Tibial artery (tissue), 4 donors: ENCODE measurements at regions not wholly inside any gene's neighbourhood (a gene's known extent, or its start where the extent isn't known, plus 50 kb on each side); places are given as distances from the start of the nearest gene placed in this dataset.

Source experiments
- DNase-seq, 2 donors: peaks; one replicate each; pipeline ENCODE4 v3.0.0-alpha.2; 2019
- H3K27ac ChIP-seq, 2 donors: fragments of 200-600 bp; sonication (generic) in 1 of 2; 1 replicate in 1 of 2; 2 replicates in 1 of 2; pipeline ENCODE4 v1.5.1; 2018 to 2019; ENCODE audit warnings: mild to moderate bottlenecking in 1 of 2
- H3K27me3 ChIP-seq, 2 donors: fragments of 200-600 bp; sonication (generic) in 1 of 2; one replicate each; pipeline versions ENCODE4 v1.5.1 to v1.6.0; 2016 to 2019
- H3K36me3 ChIP-seq, 3 donors: fragments of 200-600 bp; sonication (generic) in 2 of 3; one replicate each; pipeline ENCODE4 v1.5.1; 2016 to 2019; ENCODE audit warnings: mild to moderate bottlenecking in 2 of 3
- H3K4me1 ChIP-seq, 4 donors: fragments of 200-600 bp; sonication (generic) in 2 of 4; 1 replicate in 3 of 4; 2 replicates in 1 of 4; pipeline ENCODE4 v1.5.1; 2016 to 2019
- H3K4me3 ChIP-seq, 2 donors: fragments of 200-600 bp; sonication (generic) in 1 of 2; 1 replicate in 1 of 2; 2 replicates in 1 of 2; pipeline ENCODE4 v1.5.1; 2018 to 2019; ENCODE audit warnings: mild to moderate bottlenecking in 2 of 2
- H3K9me3 ChIP-seq, 3 donors: fragments of 200-600 bp; sonication (generic) in 1 of 3; one replicate each; pipeline ENCODE4 v1.5.1; 2016 to 2019
- intact Hi-C: fragments of 100-400 bp; cut with DNase I; formaldehyde crosslinking; loops from one replicate; pipeline ENCODE4 v1.15.0; 2023; ENCODE audit warnings: low total_unique reads
- TF ChIP-seq, protein P1 (sequence below), 2 experiments: fragments of 200-600 bp in 1 of 2; fragments of 450-650 bp in 1 of 2; IDR thresholded peaks; one replicate each; pipeline ENCODE4 v1.5.1; 2017 to 2019; ENCODE audit warnings: antibody characterized with exemption in 2 of 2, mild to moderate bottlenecking in 1 of 2, moderate library complexity in 1 of 2

DNA sequence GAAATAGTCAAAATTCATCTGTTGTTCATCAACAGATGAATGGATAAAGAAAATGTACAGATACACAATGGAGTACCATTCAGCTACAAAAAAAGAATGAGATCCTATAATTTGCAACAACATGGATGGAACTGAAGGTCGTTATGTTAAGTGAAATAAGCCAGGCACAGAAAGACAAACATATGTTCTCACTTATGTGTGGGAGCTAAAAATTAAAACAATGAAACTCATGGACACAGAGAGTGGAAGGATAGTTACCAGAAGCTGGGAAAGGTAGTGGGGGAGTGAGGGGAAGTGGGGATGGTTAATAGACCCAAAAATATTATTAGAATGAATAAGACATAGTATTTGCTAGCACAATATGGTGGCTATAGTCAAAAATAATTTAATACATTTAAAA, 70.0 kb upstream of the KCNMA1 start:
- H3K4me3 ChIP-seq, result no peak overlapping the region
- TF ChIP-seq, protein P1, sequence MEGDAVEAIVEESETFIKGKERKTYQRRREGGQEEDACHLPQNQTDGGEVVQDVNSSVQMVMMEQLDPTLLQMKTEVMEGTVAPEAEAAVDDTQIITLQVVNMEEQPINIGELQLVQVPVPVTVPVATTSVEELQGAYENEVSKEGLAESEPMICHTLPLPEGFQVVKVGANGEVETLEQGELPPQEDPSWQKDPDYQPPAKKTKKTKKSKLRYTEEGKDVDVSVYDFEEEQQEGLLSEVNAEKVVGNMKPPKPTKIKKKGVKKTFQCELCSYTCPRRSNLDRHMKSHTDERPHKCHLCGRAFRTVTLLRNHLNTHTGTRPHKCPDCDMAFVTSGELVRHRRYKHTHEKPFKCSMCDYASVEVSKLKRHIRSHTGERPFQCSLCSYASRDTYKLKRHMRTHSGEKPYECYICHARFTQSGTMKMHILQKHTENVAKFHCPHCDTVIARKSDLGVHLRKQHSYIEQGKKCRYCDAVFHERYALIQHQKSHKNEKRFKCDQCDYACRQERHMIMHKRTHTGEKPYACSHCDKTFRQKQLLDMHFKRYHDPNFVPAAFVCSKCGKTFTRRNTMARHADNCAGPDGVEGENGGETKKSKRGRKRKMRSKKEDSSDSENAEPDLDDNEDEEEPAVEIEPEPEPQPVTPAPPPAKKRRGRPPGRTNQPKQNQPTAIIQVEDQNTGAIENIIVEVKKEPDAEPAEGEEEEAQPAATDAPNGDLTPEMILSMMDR (IDR thresholded peaks at IDR 0.05), result no peak
- H3K36me3 ChIP-seq, result no peaks in the 10 kb centered on the region
- H3K9me3 ChIP-seq, result no peaks in the 10 kb centered on the region
- peaks cover 0 to 12% (median 4%) of the 10 kb centered on the region in 4 donors for H3K4me1 ChIP-seq
- intact Hi-C loops, result no loop called here
- peaks cover 0 to 15% of the 10 kb centered on the region in 2 donors for H3K27me3 ChIP-seq
- no peak for DNase-seq
- no peak overlapping the region for H3K27ac ChIP-seq

DNA sequence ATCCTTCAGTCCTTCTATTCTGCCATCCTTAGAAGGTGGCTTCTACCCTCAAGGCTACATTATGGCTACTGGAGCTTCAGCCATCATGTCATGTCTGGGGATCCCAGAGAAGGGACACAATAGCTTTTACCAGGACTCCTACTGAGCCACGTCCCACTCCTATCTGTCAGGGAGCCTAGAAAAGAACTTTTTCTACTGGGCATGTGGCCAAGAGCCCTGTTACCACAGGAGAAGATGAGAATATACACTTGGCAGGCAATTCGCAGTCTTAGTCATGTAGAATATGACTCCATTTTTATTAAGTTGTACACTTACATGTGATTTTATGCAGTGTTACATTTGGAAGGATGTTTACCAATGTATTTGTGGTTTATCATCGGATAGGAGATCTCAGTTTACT, 64.6 kb upstream of the KCNMA1 start:
- Histone ChIP-seq H3K4me1 (no peaks in the 10 kb centered on the region), H3K27ac (no peak overlapping the region), H3K36me3 (no peaks in the 10 kb centered on the region), H3K4me3 (no peak overlapping the region), H3K27me3 (no peaks in the 10 kb centered on the region), H3K9me3 (no peaks in the 10 kb centered on the region)
- no peak for DNase-seq
- intact Hi-C loops, result no loop called here
- TF ChIP-seq, protein P1 (IDR thresholded peaks at IDR 0.05), result no peak

DNA sequence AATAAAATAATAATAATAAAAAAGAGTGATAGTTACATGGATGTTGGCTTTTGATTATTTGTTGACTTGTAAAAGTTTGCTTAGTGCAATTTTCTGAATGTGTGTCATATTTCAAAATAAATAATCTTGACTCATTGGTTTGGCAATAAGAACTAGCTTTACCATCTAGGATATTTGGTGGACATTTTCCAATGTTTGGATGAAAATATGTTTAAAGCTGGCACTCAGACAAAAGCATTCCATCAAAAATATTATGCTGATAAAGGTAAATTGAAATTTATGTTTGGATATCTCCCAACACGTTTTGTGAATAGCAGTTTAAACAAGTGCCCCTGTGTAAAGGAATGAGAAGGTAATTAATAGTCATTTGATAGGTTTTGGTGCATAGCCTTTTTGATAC, 62.5 kb upstream of the KCNMA1 start:
- DNase-seq, result no peak
- Histone ChIP-seq H3K4me1 (no peaks in the 10 kb centered on the region), H3K27ac (no peak overlapping the region), H3K9me3 (no peaks in the 10 kb centered on the region), H3K36me3 (no peaks in the 10 kb centered on the region), H3K27me3 (peaks cover 0 to 4% of the 10 kb centered on the region in 2 donors), H3K4me3 (no peak overlapping the region)
- intact Hi-C loops, result no loop called here
- TF ChIP-seq, protein P1 (IDR thresholded peaks at IDR 0.05), result no peak

DNA sequence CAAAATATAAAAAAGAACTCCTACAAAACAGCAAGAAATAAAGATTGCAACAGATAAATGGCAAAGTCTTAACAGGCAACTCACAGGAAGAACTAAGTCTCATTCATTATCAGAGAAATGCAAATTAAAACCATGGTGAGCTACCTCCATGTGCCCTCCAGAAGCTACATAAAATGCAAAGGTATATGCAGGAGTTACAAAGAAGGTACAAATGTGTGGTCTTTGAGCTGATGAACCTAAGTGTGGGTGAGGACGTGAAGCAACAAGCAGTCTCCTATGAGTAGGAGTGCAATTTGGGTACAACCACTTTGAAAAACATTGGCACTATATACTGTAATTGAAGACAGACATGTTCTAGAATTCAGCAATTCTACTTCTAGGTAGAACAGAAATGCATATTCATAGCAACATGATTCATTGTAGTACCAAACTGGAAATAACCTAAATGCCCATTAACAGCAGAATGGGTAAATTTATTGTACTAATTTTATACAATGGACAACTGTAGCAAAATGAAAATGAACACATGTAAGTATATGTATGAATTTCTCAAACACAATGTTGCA, 61.6 kb upstream of the KCNMA1 start:
- Histone ChIP-seq H3K4me3 (no peak overlapping the region), H3K27ac (no peak overlapping the region), H3K36me3 (no peaks in the 10 kb centered on the region), H3K4me1 (no peaks in the 10 kb centered on the region), H3K9me3 (no peaks in the 10 kb centered on the region), H3K27me3 (peaks cover 0 to 4% of the 10 kb centered on the region in 2 donors)
- no peak for DNase-seq
- TF ChIP-seq, protein P1 (IDR thresholded peaks at IDR 0.05), result no peak
- intact Hi-C loops, result no loop called here

DNA sequence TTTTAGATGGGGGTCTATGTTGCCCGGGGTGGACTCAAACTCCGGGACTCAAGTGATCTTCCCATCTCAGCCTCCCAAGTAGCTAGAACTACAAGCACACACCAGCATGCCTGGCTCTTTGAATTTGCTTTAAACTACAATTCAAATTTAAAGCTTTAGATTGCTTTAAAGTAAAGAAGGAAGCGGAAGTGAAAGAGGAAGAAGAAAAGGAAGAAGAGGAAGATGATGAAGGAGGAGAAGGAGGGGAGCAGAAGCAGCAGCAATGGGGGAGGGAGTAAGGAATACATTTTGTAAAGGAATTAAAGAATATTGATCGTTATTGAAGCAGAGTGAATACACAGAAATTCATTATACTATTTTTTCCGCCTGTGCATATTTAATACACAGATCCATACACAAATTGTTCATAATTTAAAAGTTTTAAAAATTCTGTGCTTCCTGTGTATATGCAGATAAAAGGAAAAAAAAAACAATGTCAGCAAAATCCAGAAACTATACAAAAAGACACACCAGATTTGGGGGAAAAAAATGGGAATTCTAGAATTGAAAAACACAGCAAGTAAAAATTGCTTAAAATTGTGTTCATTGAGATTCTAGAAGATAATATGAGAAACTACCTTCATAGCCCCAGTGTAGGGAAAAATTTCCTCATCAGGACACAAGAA, 60.8 kb upstream of the KCNMA1 start:
- H3K4me3 ChIP-seq, result no peak overlapping the region
- DNase-seq, result no peak
- no peaks in the 10 kb centered on the region for H3K4me1 ChIP-seq
- H3K27me3 ChIP-seq, result peaks cover 0 to 4% of the 10 kb centered on the region in 2 donors
- TF ChIP-seq, protein P1 (IDR thresholded peaks at IDR 0.05), result no peak
- intact Hi-C loops, result no loop called here
- no peak overlapping the region for H3K27ac ChIP-seq
- no peaks in the 10 kb centered on the region for H3K36me3 ChIP-seq
- H3K9me3 ChIP-seq, result no peaks in the 10 kb centered on the region
